Activated naive CD8-positive, alpha-beta T cell treated with anti-CD3 and anti-CD28 coated beads, Interleukin-2, amount 50 U/mL, for 24 hours (primary cell): ENCODE measurements at regions not wholly inside any gene's neighbourhood (a gene's known extent, or its start where the extent isn't known, plus 50 kb on each side); places are given as distances from the start of the nearest gene placed in this dataset.

Source experiments
- ATAC-seq: fragments of 150-1000 bp; cut with Tn5 transposase; one replicate; pipeline ENCODE4 v1.10.0; 2021
- DNase-seq: peaks from one replicate; pipeline ENCODE4 v3.0.0; 2021
- H3K27ac Mint-ChIP-seq: one replicate; pipeline ENCODE4 v1.8.0; 2021; ENCODE audit warnings: mild to moderate bottlenecking, mixed read lengths
- H3K27me3 Mint-ChIP-seq: one replicate; pipeline ENCODE4 v1.8.0; 2021; ENCODE audit warnings: mixed read lengths
- H3K36me3 Mint-ChIP-seq: one replicate; pipeline ENCODE4 v1.8.0; 2021; ENCODE audit warnings: low read depth, mixed read lengths
- H3K4me1 Mint-ChIP-seq: one replicate; pipeline ENCODE4 v1.8.0; 2021; ENCODE audit warnings: mixed read lengths
- H3K4me3 Mint-ChIP-seq: one replicate; pipeline ENCODE4 v1.8.0; 2021; ENCODE audit warnings: mild to moderate bottlenecking, moderate library complexity, mixed read lengths
- H3K9me3 Mint-ChIP-seq: one replicate; pipeline ENCODE4 v1.8.0; 2021; ENCODE audit warnings: mixed read lengths

GRCh38 chr14:82073547-82073946 lies 539.9 kb upstream of the SEL1L start:
- H3K4me3 Mint-ChIP-seq = no peak overlapping the region
- no peak for ATAC-seq
- no peaks in the 10 kb centered on the region for H3K4me1 Mint-ChIP-seq
- H3K27me3 Mint-ChIP-seq = no peaks in the 10 kb centered on the region
- DNase-seq = no peak
- H3K9me3 Mint-ChIP-seq = peaks cover 8% of the 10 kb centered on the region
- H3K27ac Mint-ChIP-seq = no peak overlapping the region
- H3K36me3 Mint-ChIP-seq = no peaks in the 10 kb centered on the region

GRCh38 chr14:82075566-82075965 lies 541.9 kb upstream of the SEL1L start:
- no peak overlapping the region for H3K27ac Mint-ChIP-seq

GRCh38 chr14:82079553-82079952 lies 545.9 kb upstream of the SEL1L start:
- DNase-seq (no peak), ATAC-seq (no peak)
- Mint-ChIP-seq H3K27me3 (no peaks in the 10 kb centered on the region), H3K27ac (no peak overlapping the region), H3K4me3 (no peak overlapping the region), H3K9me3 (peaks cover 6% of the 10 kb centered on the region), H3K36me3 (no peaks in the 10 kb centered on the region), H3K4me1 (no peaks in the 10 kb centered on the region)

More at GRCh38 chr14:82075566-82075965, 541.9 kb upstream of the SEL1L start:
- no peaks in the 10 kb centered on the region for H3K4me1 Mint-ChIP-seq
- no peaks in the 10 kb centered on the region for H3K27me3 Mint-ChIP-seq
- H3K9me3 Mint-ChIP-seq = no peaks in the 10 kb centered on the region
- ATAC-seq (no peak), DNase-seq (peak; percentile 3)
- no peak overlapping the region for H3K4me3 Mint-ChIP-seq
- no peaks in the 10 kb centered on the region for H3K36me3 Mint-ChIP-seq

GRCh38 chr14:82080370-82080769 lies 546.7 kb upstream of the SEL1L start:
- H3K36me3 Mint-ChIP-seq = no peaks in the 10 kb centered on the region
- H3K27ac Mint-ChIP-seq = no peak overlapping the region
- H3K9me3 Mint-ChIP-seq = peaks cover 6% of the 10 kb centered on the region
- no peaks in the 10 kb centered on the region for H3K27me3 Mint-ChIP-seq
- DNase-seq (no peak), ATAC-seq (no peak)
- no peaks in the 10 kb centered on the region for H3K4me1 Mint-ChIP-seq
- H3K4me3 Mint-ChIP-seq = no peak overlapping the region

- no peak overlapping the region for H3K27ac Mint-ChIP-seq
- H3K9me3 Mint-ChIP-seq = peaks cover 6% of the 10 kb centered on the region
- no peak for ATAC-seq
- DNase-seq = no peak
- no peaks in the 10 kb centered on the region for H3K27me3 Mint-ChIP-seq
- no peaks in the 10 kb centered on the region for H3K36me3 Mint-ChIP-seq
- H3K4me3 Mint-ChIP-seq = no peak overlapping the region
- H3K4me1 Mint-ChIP-seq = no peaks in the 10 kb centered on the region
Measured at GRCh38 chr14:82084813-82085212, 551.2 kb upstream of the SEL1L start.

- DNase-seq = no peak
Measured at GRCh38 chr14:82091097-82091496, 557.4 kb upstream of the SEL1L start.

GRCh38 chr14:82094829-82095345 lies 561.2 kb upstream of the SEL1L start:
- Mint-ChIP-seq H3K4me3 (no peak overlapping the region), H3K27ac (no peak overlapping the region), H3K36me3 (no peaks in the 10 kb centered on the region), H3K9me3 (peaks cover 4% of the 10 kb centered on the region), H3K27me3 (no peaks in the 10 kb centered on the region), H3K4me1 (no peaks in the 10 kb centered on the region)
- DNase-seq = no peak
- no peak for ATAC-seq

More at GRCh38 chr14:82091097-82091496, 557.4 kb upstream of the SEL1L start:
- H3K27ac Mint-ChIP-seq = no peak overlapping the region
- ATAC-seq = no peak
- H3K4me3 Mint-ChIP-seq = no peak overlapping the region
- H3K4me1 Mint-ChIP-seq = no peaks in the 10 kb centered on the region
- no peaks in the 10 kb centered on the region for H3K36me3 Mint-ChIP-seq
- no peaks in the 10 kb centered on the region for H3K9me3 Mint-ChIP-seq
- H3K27me3 Mint-ChIP-seq = no peaks in the 10 kb centered on the region

- DNase-seq = no peak
- H3K27ac Mint-ChIP-seq = no peak overlapping the region
- H3K9me3 Mint-ChIP-seq = peaks cover 6% of the 10 kb centered on the region
- H3K36me3 Mint-ChIP-seq = no peaks in the 10 kb centered on the region
- H3K4me1 Mint-ChIP-seq = no peaks in the 10 kb centered on the region
- H3K4me3 Mint-ChIP-seq = no peak overlapping the region
- ATAC-seq = no peak
- H3K27me3 Mint-ChIP-seq = no peaks in the 10 kb centered on the region
Measured at GRCh38 chr14:82104013-82104412, 570.4 kb upstream of the SEL1L start.

- Mint-ChIP-seq H3K9me3 (peaks cover 8% of the 10 kb centered on the region), H3K36me3 (peaks cover 1% of the 10 kb centered on the region), H3K4me3 (no peak overlapping the region), H3K4me1 (no peaks in the 10 kb centered on the region), H3K27ac (no peak overlapping the region), H3K27me3 (no peaks in the 10 kb centered on the region)
- no peak for ATAC-seq
- DNase-seq = no peak
Measured at GRCh38 chr14:82112210-82112839, 578.7 kb upstream of the SEL1L start.

- H3K4me3 Mint-ChIP-seq = no peak overlapping the region
- peaks cover 14% of the 10 kb centered on the region for H3K9me3 Mint-ChIP-seq
- H3K27ac Mint-ChIP-seq = no peak overlapping the region
Measured at GRCh38 chr14:82113007-82113406, 579.4 kb upstream of the SEL1L start.

GRCh38 chr14:82113710-82114109 lies 580.1 kb upstream of the SEL1L start:
- DNase-seq (no peak), ATAC-seq (no peak)
- H3K4me1 Mint-ChIP-seq = no peaks in the 10 kb centered on the region
- H3K4me3 Mint-ChIP-seq = no peak overlapping the region
- H3K9me3 Mint-ChIP-seq = peaks cover 18% of the 10 kb centered on the region
- H3K36me3 Mint-ChIP-seq = peaks cover 1% of the 10 kb centered on the region
- H3K27ac Mint-ChIP-seq = no peak overlapping the region
- no peaks in the 10 kb centered on the region for H3K27me3 Mint-ChIP-seq

More at GRCh38 chr14:82113007-82113406, 579.4 kb upstream of the SEL1L start:
- DNase-seq (no peak), ATAC-seq (no peak)
- peaks cover 1% of the 10 kb centered on the region for H3K36me3 Mint-ChIP-seq
- H3K27me3 Mint-ChIP-seq = no peaks in the 10 kb centered on the region
- H3K4me1 Mint-ChIP-seq = no peaks in the 10 kb centered on the region

GRCh38 chr14:82116721-82117120 lies 583.1 kb upstream of the SEL1L start:
- Mint-ChIP-seq H3K27ac (no peak overlapping the region), H3K4me1 (no peaks in the 10 kb centered on the region), H3K27me3 (no peaks in the 10 kb centered on the region), H3K4me3 (no peak overlapping the region), H3K9me3 (peaks cover 30% of the 10 kb centered on the region), H3K36me3 (peaks cover 1% of the 10 kb centered on the region)
- ATAC-seq = no peak
- no peak for DNase-seq

- no peak overlapping the region for H3K27ac Mint-ChIP-seq
- no peaks in the 10 kb centered on the region for H3K27me3 Mint-ChIP-seq
- H3K4me3 Mint-ChIP-seq = no peak overlapping the region
- H3K4me1 Mint-ChIP-seq = no peaks in the 10 kb centered on the region
- ATAC-seq (no peak), DNase-seq (no peak)
- no peaks in the 10 kb centered on the region for H3K36me3 Mint-ChIP-seq
- H3K9me3 Mint-ChIP-seq = peaks cover 19% of the 10 kb centered on the region
Measured at GRCh38 chr14:82122655-82123054, 589.0 kb upstream of the SEL1L start.

- Mint-ChIP-seq H3K27ac (no peak overlapping the region), H3K27me3 (no peaks in the 10 kb centered on the region), H3K36me3 (no peaks in the 10 kb centered on the region), H3K4me3 (no peak overlapping the region), H3K9me3 (peaks cover 4% of the 10 kb centered on the region), H3K4me1 (no peaks in the 10 kb centered on the region)
- no peak for ATAC-seq
- DNase-seq = no peak
Measured at GRCh38 chr14:82124511-82124910, 590.9 kb upstream of the SEL1L start.

- H3K4me3 Mint-ChIP-seq = no peak overlapping the region
- H3K9me3 Mint-ChIP-seq = peaks cover 3% of the 10 kb centered on the region
- H3K4me1 Mint-ChIP-seq = no peaks in the 10 kb centered on the region
- H3K36me3 Mint-ChIP-seq = no peaks in the 10 kb centered on the region
- no peak overlapping the region for H3K27ac Mint-ChIP-seq
- DNase-seq (no peak), ATAC-seq (no peak)
- H3K27me3 Mint-ChIP-seq = no peaks in the 10 kb centered on the region
Measured at GRCh38 chr14:82126006-82126405, 592.4 kb upstream of the SEL1L start.

- H3K27me3 Mint-ChIP-seq = no peaks in the 10 kb centered on the region
- no peak overlapping the region for H3K4me3 Mint-ChIP-seq
- no peaks in the 10 kb centered on the region for H3K4me1 Mint-ChIP-seq
Measured at GRCh38 chr14:82134411-82134810, 600.8 kb upstream of the SEL1L start.

More at GRCh38 chr14:82134411-82134810, 600.8 kb upstream of the SEL1L start:
- Mint-ChIP-seq H3K36me3 (no peaks in the 10 kb centered on the region), H3K27ac (no peak overlapping the region), H3K9me3 (peaks cover 6% of the 10 kb centered on the region)
- DNase-seq = no peak
- no peak for ATAC-seq
